ENCODE measurements at regions not wholly inside any gene's neighbourhood (a gene's known extent, or its start where the extent isn't known, plus 50 kb on each side); places are given as distances from the start of the nearest gene placed in this dataset.

DNA sequence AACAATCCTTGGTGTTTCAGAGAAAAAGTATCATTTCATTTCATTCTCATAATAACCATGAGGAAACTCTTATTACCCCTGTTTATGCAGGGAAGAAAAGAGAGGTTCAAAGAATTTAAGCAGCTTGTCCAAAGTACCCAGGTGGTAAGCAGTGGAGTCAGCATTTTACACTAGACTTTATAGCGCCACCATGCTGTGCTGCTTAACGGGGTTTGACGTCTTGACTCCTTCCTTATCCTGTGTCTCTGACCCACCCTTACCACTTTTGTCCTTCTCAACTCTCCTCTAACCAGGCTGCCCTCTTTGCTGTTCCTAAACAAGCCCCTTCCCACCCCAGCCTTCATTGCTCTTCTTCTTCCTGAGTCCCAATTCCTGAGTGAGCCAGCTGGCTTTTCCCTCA lies 117.0 kb upstream of the AHR start:
- Histone ChIP-seq H3K27me3 (no peaks in the 10 kb centered on the region), H3K4me3 (no peak overlapping the region), H3K4me1 (peaks cover 0 to 14% (median 0%) of the 10 kb centered on the region in 4 donors), H3K9me3 (no peaks in the 10 kb centered on the region), H3K36me3 (no peaks in the 10 kb centered on the region), H3K27ac (no peak overlapping the region)
- TF ChIP-seq, protein P1, sequence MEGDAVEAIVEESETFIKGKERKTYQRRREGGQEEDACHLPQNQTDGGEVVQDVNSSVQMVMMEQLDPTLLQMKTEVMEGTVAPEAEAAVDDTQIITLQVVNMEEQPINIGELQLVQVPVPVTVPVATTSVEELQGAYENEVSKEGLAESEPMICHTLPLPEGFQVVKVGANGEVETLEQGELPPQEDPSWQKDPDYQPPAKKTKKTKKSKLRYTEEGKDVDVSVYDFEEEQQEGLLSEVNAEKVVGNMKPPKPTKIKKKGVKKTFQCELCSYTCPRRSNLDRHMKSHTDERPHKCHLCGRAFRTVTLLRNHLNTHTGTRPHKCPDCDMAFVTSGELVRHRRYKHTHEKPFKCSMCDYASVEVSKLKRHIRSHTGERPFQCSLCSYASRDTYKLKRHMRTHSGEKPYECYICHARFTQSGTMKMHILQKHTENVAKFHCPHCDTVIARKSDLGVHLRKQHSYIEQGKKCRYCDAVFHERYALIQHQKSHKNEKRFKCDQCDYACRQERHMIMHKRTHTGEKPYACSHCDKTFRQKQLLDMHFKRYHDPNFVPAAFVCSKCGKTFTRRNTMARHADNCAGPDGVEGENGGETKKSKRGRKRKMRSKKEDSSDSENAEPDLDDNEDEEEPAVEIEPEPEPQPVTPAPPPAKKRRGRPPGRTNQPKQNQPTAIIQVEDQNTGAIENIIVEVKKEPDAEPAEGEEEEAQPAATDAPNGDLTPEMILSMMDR (IDR thresholded peaks at IDR 0.05): no peak
- intact Hi-C loops (cut with DNase I; ENCODE audit: low total_unique reads): no loop called here
- DNase-seq: no peak

DNA sequence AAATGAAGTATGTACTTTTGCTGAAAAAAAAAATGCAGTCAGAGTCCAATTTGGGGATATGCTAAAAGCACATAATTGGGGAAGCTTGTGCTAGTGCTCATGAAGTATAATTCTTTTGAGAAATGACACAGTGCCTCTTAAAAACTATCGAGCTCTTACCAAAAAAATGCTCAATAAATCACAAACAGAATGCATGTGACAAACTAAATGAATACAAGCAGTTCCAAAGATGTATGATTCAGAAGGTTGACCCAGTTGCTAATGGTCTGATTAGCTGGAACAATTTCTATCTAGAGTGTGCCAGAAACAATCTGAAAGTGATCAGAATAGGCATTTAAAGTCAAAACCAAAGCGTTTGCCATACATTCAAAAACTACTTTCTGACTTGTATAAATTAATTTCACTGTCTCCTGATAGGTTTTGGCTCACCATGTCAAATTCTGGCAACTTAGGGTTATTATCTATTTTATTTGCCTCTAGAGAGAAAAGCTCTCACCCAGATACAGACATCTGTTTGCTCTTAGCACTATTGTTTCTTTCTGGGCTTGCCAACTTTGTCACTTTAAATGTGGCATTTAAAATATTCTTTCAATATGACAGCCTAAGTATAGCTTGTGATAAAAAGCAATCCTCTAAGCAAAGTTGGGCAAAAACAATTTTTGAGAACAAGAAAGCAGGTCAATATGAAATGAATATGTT lies 114.7 kb upstream of the AHR start:
- no peaks in the 10 kb centered on the region for H3K27me3 ChIP-seq
- TF ChIP-seq, protein P1 (IDR thresholded peaks at IDR 0.05): no peak
- H3K4me1 ChIP-seq: peaks cover 0 to 14% (median 0%) of the 10 kb centered on the region in 4 donors
- no peak overlapping the region for H3K4me3 ChIP-seq
- intact Hi-C loops (cut with DNase I; ENCODE audit: low total_unique reads): no loop called here
- no peaks in the 10 kb centered on the region for H3K36me3 ChIP-seq
- no peak for DNase-seq
- H3K27ac ChIP-seq: no peak overlapping the region
- H3K9me3 ChIP-seq: no peaks in the 10 kb centered on the region

DNA sequence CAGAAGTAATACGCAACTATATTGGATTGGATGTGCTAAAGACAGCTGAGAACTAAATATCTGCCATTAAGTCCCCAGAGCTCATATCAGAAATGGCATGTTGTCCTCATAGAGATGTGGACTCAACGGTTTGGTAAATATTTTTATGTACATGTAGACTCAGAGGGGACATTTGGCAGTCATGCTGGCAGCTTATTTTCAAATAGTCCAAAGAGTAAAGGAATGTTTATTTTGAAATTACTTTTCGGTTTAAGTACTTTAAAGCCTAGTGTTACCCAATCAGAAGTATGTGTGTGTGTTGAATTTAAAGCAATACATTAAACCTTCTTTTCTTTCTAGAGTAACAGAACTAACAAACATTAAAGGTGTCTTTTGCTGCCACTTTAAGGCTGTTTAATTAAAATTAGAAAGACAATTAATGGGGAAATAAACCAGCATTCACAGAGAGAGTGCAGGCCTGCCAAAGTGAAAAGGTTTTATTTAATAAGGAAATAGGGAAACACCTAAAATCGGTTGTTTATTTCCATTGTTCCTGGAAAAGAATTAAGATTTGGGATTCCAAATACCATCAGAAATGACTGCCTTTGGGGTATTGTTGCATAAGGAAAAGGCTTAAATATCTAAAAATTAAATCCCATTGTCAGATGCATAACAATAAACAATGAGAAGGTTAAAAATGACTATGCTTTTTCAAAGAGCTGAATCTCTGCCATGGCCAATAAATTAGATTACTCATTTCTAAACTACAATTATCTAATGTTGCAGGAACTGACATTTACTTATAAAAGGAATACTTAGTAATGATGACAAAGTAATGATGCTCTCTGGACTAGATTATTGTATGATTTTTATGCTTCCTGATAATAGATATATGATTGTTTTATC lies 113.4 kb upstream of the AHR start:
- Histone ChIP-seq H3K36me3 (no peaks in the 10 kb centered on the region), H3K27ac (no peak overlapping the region), H3K9me3 (no peaks in the 10 kb centered on the region), H3K4me1 (peaks cover 0 to 14% (median 0%) of the 10 kb centered on the region in 4 donors), H3K27me3 (no peaks in the 10 kb centered on the region), H3K4me3 (no peak overlapping the region)
- intact Hi-C loops (cut with DNase I; ENCODE audit: low total_unique reads): no loop called here
- TF ChIP-seq, protein P1 (IDR thresholded peaks at IDR 0.05): no peak
- DNase-seq: no peak

DNA sequence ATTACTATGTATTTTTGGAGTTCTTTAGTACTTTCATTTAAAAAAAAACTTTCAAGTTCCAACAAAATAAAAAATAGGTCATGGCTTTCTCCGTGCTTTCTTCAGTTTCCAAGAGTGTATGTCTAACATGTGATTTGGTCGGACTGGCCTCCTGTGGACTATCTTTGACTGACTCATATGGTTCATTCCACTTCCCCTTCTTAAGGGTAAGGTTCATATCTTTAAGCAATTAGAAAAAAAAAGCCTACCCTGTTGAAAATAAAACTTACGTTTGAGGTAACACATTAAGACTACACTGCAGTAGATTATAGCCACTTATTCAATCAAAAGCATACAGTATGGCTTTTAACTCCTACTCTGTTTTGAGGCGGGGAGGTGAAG lies 112.8 kb upstream of the AHR start:
- intact Hi-C loops (cut with DNase I; ENCODE audit: low total_unique reads): no loop called here
- Histone ChIP-seq H3K27me3 (no peaks in the 10 kb centered on the region), H3K27ac (no peak overlapping the region), H3K4me1 (peaks cover 0 to 10% (median 0%) of the 10 kb centered on the region in 4 donors), H3K4me3 (no peak overlapping the region), H3K9me3 (no peaks in the 10 kb centered on the region), H3K36me3 (no peaks in the 10 kb centered on the region)
- TF ChIP-seq, protein P1 (IDR thresholded peaks at IDR 0.05): no peak
- no peak for DNase-seq

DNA sequence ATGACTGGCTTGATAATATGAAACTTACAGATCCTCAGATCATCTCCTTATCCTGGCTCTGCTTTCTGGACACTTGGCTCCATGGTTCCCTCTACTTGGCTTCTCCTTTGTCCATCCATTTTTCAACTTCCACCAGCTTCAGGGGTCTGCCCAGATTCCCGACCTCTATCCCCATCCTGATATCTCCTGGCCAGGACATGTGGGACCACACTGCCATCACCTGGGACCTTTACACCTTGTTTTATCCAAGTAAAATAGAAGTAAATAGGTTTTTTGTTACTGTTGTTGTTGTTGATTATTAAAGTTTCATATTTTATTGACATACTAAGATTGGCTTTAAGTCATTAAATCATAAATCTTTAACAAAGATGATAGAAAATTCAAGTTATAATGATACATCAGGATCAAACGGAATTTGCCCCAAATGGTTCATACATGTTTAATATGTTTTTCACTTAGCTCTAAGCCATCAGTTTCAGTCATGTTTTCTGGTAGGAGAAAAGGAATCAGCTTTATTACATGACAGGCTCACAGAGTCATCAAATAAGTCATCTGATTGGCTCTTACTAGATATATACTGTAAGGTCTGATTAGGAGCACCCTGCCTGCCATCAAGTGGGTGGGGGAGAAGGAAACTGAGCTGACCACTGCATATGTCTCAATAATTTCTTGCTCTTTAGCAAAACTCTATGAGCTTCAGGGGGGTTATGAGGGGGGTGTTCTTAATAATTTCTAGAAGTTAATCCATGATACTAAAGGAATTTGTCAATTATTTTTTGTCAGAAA lies 111.5 kb upstream of the AHR start:
- DNase-seq: no peak
- Histone ChIP-seq H3K27ac (no peak overlapping the region), H3K27me3 (no peaks in the 10 kb centered on the region), H3K9me3 (no peaks in the 10 kb centered on the region), H3K4me1 (peaks cover 0 to 8% (median 0%) of the 10 kb centered on the region in 4 donors), H3K36me3 (no peaks in the 10 kb centered on the region), H3K4me3 (no peak overlapping the region)
- TF ChIP-seq, protein P1 (IDR thresholded peaks at IDR 0.05): no peak
- intact Hi-C loops (cut with DNase I; ENCODE audit: low total_unique reads): no loop called here

Data from tibial artery (tissue), 4 donors.